Peyer's patch (tissue), 4 donors: ENCODE measurements at regions not wholly inside any gene's neighbourhood (a gene's known extent, or its start where the extent isn't known, plus 50 kb on each side); places are given as distances from the start of the nearest gene placed in this dataset.

Experiments used
- POLR2A ChIP-seq, 2 donors: fragments of 450-650 bp; IDR thresholded peaks; one replicate each; pipeline ENCODE4 v1.5.1; 2017; ENCODE audit warnings: antibody characterized with exemption in 2 of 2, mild to moderate bottlenecking in 2 of 2, moderate library complexity in 2 of 2
- TF ChIP-seq, protein P1 (sequence below), 6 experiments: fragments of 450-650 bp in 4 of 6; fragments of 200-600 bp in 2 of 6; sonication (generic) in 1 of 6; IDR thresholded peaks; one replicate each; pipeline ENCODE4 v1.5.1; 2017 to 2019; ENCODE audit warnings: antibody characterized with exemption in 6 of 6, mild to moderate bottlenecking in 3 of 6, moderate library complexity in 1 of 6

DNA sequence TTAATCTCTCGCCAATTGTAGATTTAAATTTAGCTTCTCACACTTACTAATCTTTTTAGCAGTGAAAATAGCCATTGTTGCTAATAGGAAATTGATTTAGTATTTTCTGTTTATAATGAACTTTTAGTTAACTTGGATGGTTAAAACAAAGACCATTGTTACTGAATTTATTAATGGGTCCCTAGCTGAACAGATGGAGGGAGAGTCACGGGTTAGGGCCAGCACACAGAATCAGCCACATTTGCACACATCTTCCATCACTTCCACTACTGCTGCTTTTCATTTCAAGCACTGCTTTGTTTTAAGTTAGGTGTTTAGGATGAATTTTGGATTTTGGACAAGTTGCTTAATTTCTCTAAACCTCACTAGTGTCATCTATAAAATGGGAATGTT, 125.9 kb upstream of the ADAMTSL1 start:
- no peak for TF ChIP-seq POLR2A (IDR thresholded peaks at IDR 0.05)
- TF ChIP-seq, protein P1, sequence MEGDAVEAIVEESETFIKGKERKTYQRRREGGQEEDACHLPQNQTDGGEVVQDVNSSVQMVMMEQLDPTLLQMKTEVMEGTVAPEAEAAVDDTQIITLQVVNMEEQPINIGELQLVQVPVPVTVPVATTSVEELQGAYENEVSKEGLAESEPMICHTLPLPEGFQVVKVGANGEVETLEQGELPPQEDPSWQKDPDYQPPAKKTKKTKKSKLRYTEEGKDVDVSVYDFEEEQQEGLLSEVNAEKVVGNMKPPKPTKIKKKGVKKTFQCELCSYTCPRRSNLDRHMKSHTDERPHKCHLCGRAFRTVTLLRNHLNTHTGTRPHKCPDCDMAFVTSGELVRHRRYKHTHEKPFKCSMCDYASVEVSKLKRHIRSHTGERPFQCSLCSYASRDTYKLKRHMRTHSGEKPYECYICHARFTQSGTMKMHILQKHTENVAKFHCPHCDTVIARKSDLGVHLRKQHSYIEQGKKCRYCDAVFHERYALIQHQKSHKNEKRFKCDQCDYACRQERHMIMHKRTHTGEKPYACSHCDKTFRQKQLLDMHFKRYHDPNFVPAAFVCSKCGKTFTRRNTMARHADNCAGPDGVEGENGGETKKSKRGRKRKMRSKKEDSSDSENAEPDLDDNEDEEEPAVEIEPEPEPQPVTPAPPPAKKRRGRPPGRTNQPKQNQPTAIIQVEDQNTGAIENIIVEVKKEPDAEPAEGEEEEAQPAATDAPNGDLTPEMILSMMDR (IDR thresholded peaks at IDR 0.05): no peak
